Lower leg skin (tissue), 4 donors: ENCODE measurements at regions not wholly inside any gene's neighbourhood (a gene's known extent, or its start where the extent isn't known, plus 50 kb on each side); places are given as distances from the start of the nearest gene placed in this dataset.

Experiments used
- DNase-seq, 2 donors: peaks; one replicate each; pipeline ENCODE4 v3.0.0-alpha.2; 2019; ENCODE audit warnings: low spot score in 2 of 2
- H3K4me3 ChIP-seq: fragments of 200-600 bp; sonication (generic); 2 replicates; pipeline ENCODE4 v1.5.1; 2017; ENCODE audit warnings: mild to moderate bottlenecking, low read depth; ENCODE audit not compliant: poor library complexity, severe bottlenecking
- CTCF ChIP-seq, 3 donors: fragments of 450-650 bp; IDR thresholded peaks; one replicate each; pipeline ENCODE4 v1.5.1; 2016; ENCODE audit warnings: antibody characterized with exemption in 3 of 3, mild to moderate bottlenecking in 3 of 3, moderate library complexity in 2 of 3
- POLR2A ChIP-seq, 2 donors: fragments of 450-650 bp; IDR thresholded peaks; one replicate each; pipeline ENCODE4 v1.6.1; 2016 to 2017; ENCODE audit warnings: antibody characterized with exemption in 2 of 2, mild to moderate bottlenecking in 1 of 2, moderate library complexity in 1 of 2
- WGBS, 2 donors: methylation state at CpG; one replicate each; pipeline ENCODE4 v1.1.5; 2018; 5-methylcytosine and 5-hydroxymethylcytosine counted together
- intact Hi-C: fragments of 100-400 bp; cut with DNase I; formaldehyde crosslinking; loops from one replicate; pipeline ENCODE4 v1.15.0; 2023; ENCODE audit warnings: low total_unique reads

- no peak for DNase-seq
- intact Hi-C loops: no loop called here
- H3K4me3 ChIP-seq: no peak overlapping the region
- TF ChIP-seq POLR2A (IDR thresholded peaks at IDR 0.05): no peak
- 79 to 91% methylated on average over 2 of the region's 2 CpGs for WGBS, 2 donors
Observed at GRCh38 chr10:121152033-121152432, 300.9 kb downstream of the WDR11 start.

- WGBS, 2 donors: 92 to 100% methylated on average over 1 of the region's 1 CpG
- no peak for TF ChIP-seq CTCF (IDR thresholded peaks at IDR 0.05)
- TF ChIP-seq POLR2A (IDR thresholded peaks at IDR 0.05): no peak
- no peak overlapping the region for H3K4me3 ChIP-seq
- DNase-seq: no peak
- intact Hi-C loops: no loop called here
Observed at GRCh38 chr10:121152935-121153334, 301.8 kb downstream of the WDR11 start.

- intact Hi-C loops: no loop called here
Observed at GRCh38 chr10:121154310-121154709, 303.1 kb downstream of the WDR11 start.

GRCh38 chr10:121154846-121155245, 303.7 kb downstream of the WDR11 start:
- no peak overlapping the region for H3K4me3 ChIP-seq
- no peak for TF ChIP-seq POLR2A (IDR thresholded peaks at IDR 0.05)
- no peak for TF ChIP-seq CTCF (IDR thresholded peaks at IDR 0.05)
- 35 to 45% methylated on average over 5 of the region's 5 CpGs for WGBS, 2 donors
- intact Hi-C loops: no loop called here
- DNase-seq: peak in 1 of 2 donors; percentile 55

More at GRCh38 chr10:121154310-121154709, 303.1 kb downstream of the WDR11 start:
- no peak for DNase-seq
- 62 to 63% methylated on average over 2 of the region's 2 CpGs for WGBS, 2 donors
- TF ChIP-seq POLR2A (IDR thresholded peaks at IDR 0.05) (no peak), CTCF (IDR thresholded peaks at IDR 0.05) (no peak)
- H3K4me3 ChIP-seq: no peak overlapping the region

GRCh38 chr10:121155742-121156474, 304.7 kb downstream of the WDR11 start:
- intact Hi-C loops: no loop called here
- DNase-seq: no peak
- TF ChIP-seq CTCF (IDR thresholded peaks at IDR 0.05) (no peak), POLR2A (IDR thresholded peaks at IDR 0.05) (no peak)
- WGBS, 2 donors: 61 to 74% methylated on average over 5 of the region's 5 CpGs
- no peak overlapping the region for H3K4me3 ChIP-seq

GRCh38 chr10:121157998-121158397, 306.8 kb downstream of the WDR11 start:
- intact Hi-C loops: no loop called here
- TF ChIP-seq CTCF (IDR thresholded peaks at IDR 0.05): no peak
- TF ChIP-seq POLR2A (IDR thresholded peaks at IDR 0.05): no peak
- no peak for DNase-seq
- no peak overlapping the region for H3K4me3 ChIP-seq
- WGBS, 2 donors: 80 to 84% methylated on average over 5 of the region's 6 CpGs
